ENCODE measurements at regions not wholly inside any gene's neighbourhood (a gene's known extent, or its start where the extent isn't known, plus 50 kb on each side); places are given as distances from the start of the nearest gene placed in this dataset.

DNA sequence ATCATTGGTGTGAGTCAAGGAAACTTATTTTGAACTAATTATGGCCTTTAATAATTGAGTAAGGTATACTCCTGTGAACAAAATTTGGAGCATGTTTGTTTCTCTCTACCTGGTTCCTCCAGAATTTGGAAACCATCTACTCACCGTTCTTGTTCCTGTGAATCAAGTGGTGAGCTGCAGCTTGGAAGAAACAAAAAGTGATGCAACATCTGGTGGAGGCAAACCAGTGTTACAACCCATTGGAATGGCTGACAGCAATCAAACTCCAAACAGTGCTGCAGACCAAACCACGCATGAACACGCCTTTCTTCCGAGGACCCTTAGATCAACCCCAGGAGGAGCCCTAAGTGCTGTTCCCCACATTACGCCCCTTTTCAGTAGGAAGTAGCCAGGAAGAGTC, 104.7 kb upstream of the VASH1 start:
- Histone ChIP-seq H3K4me3 (replicated peaks in 1 of 3) (no peak overlapping the region), H3K27me3 (no peaks in the 10 kb centered on the region), H3K9me3 (no peaks in the 10 kb centered on the region), H3K36me3 (no peaks in the 10 kb centered on the region), H3K4me1 (no peaks in the 10 kb centered on the region), H3K27ac (no peak overlapping the region)
- 93 to 94% methylated on average over 5 of the region's 5 CpGs for WGBS, 2 donors
- no peak for TF ChIP-seq POLR2A (IDR thresholded peaks at IDR 0.05)
- TF ChIP-seq, protein P1, sequence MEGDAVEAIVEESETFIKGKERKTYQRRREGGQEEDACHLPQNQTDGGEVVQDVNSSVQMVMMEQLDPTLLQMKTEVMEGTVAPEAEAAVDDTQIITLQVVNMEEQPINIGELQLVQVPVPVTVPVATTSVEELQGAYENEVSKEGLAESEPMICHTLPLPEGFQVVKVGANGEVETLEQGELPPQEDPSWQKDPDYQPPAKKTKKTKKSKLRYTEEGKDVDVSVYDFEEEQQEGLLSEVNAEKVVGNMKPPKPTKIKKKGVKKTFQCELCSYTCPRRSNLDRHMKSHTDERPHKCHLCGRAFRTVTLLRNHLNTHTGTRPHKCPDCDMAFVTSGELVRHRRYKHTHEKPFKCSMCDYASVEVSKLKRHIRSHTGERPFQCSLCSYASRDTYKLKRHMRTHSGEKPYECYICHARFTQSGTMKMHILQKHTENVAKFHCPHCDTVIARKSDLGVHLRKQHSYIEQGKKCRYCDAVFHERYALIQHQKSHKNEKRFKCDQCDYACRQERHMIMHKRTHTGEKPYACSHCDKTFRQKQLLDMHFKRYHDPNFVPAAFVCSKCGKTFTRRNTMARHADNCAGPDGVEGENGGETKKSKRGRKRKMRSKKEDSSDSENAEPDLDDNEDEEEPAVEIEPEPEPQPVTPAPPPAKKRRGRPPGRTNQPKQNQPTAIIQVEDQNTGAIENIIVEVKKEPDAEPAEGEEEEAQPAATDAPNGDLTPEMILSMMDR (IDR thresholded peaks at IDR 0.05), result no peak
- intact Hi-C loops (cut with DNase I), result no loop called here
- DNase-seq, result no peak

DNA sequence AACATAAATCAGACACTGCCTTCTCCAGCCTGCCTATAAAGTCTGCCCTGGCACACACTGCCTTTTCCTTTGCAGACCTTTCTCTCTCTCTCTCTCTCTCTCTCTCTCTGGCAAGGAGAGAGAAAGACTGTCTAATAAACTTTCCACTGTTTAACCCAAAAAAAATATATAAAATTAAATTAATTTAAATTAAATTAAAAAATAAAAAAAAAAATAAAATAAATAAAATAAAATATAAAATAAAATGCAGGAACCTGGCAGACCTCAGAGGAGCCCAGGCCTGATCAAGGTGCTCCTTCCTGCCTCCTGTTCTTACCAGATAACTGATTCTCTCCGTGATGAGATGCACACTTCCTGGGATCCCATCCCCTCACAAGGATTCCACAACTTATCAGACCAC, 103.9 kb upstream of the VASH1 start:
- Histone ChIP-seq H3K4me3 (replicated peaks in 1 of 3) (no peak overlapping the region), H3K27me3 (no peaks in the 10 kb centered on the region), H3K36me3 (no peaks in the 10 kb centered on the region), H3K9me3 (no peaks in the 10 kb centered on the region), H3K4me1 (no peaks in the 10 kb centered on the region), H3K27ac (no peak overlapping the region)
- WGBS, 2 donors, result 93 to 100% methylated on average over 1 of the region's 1 CpG
- DNase-seq, result no peak
- intact Hi-C loops (cut with DNase I), result no loop called here
- TF ChIP-seq POLR2A (IDR thresholded peaks at IDR 0.05), result no peak
- TF ChIP-seq, protein P1 (IDR thresholded peaks at IDR 0.05), result no peak

DNA sequence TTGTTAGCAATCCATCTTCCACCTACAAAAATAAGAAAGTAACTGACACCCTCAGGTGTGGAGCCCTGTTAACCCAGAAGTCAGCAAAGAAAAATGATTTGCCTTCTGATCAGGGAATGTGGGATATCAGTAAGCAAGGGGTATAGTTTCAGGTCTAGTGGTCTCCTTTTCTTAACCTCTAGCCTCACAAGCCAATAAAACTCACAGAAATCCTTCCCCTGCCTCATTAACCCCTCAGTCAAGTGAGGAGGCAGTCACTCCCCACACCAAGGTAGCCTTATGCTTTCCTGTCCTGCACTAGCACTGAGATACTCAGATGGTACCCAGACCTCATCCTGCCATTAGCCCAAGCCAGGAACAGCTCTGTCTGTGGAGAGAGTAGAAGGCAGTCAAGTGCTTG, 103.4 kb upstream of the VASH1 start:
- intact Hi-C loops (cut with DNase I), result no loop called here
- Histone ChIP-seq H3K4me3 (replicated peaks in 1 of 3) (no peak overlapping the region), H3K27ac (no peak overlapping the region), H3K27me3 (no peaks in the 10 kb centered on the region), H3K36me3 (no peaks in the 10 kb centered on the region), H3K4me1 (no peaks in the 10 kb centered on the region), H3K9me3 (no peaks in the 10 kb centered on the region)
- DNase-seq, result no peak
- no peak for TF ChIP-seq POLR2A (IDR thresholded peaks at IDR 0.05)
- TF ChIP-seq, protein P1 (IDR thresholded peaks at IDR 0.05), result no peak

DNA sequence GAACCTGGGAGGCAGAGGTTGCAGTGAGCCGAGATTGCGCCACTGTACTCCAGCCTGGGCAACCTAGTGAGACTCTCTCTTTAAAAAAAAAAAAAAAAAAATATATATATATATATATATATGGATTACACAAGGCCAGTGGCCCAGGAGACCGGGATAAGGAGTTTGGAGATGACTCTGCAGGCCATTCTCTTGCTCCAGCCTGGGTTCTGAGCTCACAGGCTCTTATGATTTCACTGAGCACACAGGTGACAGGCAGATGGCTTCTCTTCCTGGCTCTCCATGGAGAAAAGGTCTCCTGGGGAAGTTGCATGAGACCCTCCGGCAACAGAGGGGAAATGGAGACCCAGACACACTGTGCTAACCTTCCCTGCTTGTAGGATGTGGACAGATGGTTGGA, 98.7 kb upstream of the VASH1 start:
- no peak for DNase-seq
- Histone ChIP-seq H3K9me3 (no peaks in the 10 kb centered on the region), H3K36me3 (no peaks in the 10 kb centered on the region), H3K4me3 (replicated peaks in 1 of 3) (no peak overlapping the region), H3K27me3 (no peaks in the 10 kb centered on the region), H3K27ac (no peak overlapping the region), H3K4me1 (no peaks in the 10 kb centered on the region)
- 92 to 93% methylated on average over 4 of the region's 4 CpGs for WGBS, 2 donors
- intact Hi-C loops (cut with DNase I), result no loop called here
- TF ChIP-seq POLR2A (IDR thresholded peaks at IDR 0.05), result no peak
- TF ChIP-seq, protein P1 (IDR thresholded peaks at IDR 0.05), result no peak

DNA sequence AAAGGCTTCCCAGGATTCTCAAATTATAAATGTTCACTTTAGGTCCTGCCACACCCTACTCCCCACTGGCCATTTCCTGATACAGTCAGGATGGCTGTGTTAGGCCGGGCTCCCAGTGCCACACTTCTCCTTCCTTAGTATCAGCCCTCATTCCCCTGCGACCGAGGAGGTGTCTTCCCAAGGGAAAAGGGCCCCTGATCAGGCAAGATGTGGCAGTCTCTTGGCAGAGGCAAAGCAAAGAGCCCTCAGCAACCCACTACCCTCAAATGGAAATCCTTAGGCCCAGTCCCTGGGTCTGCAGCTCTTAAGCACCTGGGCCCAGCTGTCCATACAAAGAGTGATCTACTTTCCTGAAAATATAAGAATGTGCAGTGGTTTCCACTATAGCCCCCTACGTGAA, 96.5 kb upstream of the VASH1 start:
- H3K27ac ChIP-seq, result no peak overlapping the region
- no peaks in the 10 kb centered on the region for H3K36me3 ChIP-seq
- WGBS, 2 donors, result 75 to 85% methylated on average over 4 of the region's 4 CpGs
- no peaks in the 10 kb centered on the region for H3K4me1 ChIP-seq
- DNase-seq, result no peak
- H3K4me3 ChIP-seq (replicated peaks in 1 of 3), result no peak overlapping the region
- no peaks in the 10 kb centered on the region for H3K9me3 ChIP-seq
- TF ChIP-seq POLR2A (IDR thresholded peaks at IDR 0.05), result no peak
- TF ChIP-seq, protein P1 (IDR thresholded peaks at IDR 0.05), result no peak
- H3K27me3 ChIP-seq, result no peaks in the 10 kb centered on the region
- intact Hi-C loops (cut with DNase I), result no loop called here
